Activated CD8-positive, alpha-beta T cell treated with anti-CD3 and anti-CD28 coated beads for 36 hours (primary cell): ENCODE measurements at regions not wholly inside any gene's neighbourhood (a gene's known extent, or its start where the extent isn't known, plus 50 kb on each side); places are given as distances from the start of the nearest gene placed in this dataset.

ENCODE experiments used
- ATAC-seq: fragments of 200-7000 bp; cut with Tn5 transposase; one replicate; pipeline ENCODE4 v1.10.0; 2021; ENCODE audit warnings: mild to moderate bottlenecking, moderate library complexity
- CTCF ChIA-PET: fragments of 350-600 bp; sonication (Branson Sonifier 250); formaldehyde crosslinking; loops from one replicate; lab custom pipeline; 2021; ENCODE audit warnings: antibody characterized with exemption; lab: Charles Lee
- POLR2A ChIA-PET: fragments of 350-600 bp; sonication (Branson Sonifier 250); formaldehyde crosslinking; loops from one replicate; lab custom pipeline; 2021; ENCODE audit warnings: antibody characterized with exemption; lab: Charles Lee
- DNase-seq: peaks from one replicate; pipeline ENCODE4 v3.0.0-alpha.2; 2020
- H3K27ac Mint-ChIP-seq: one replicate; pipeline ENCODE4 v1.8.0; 2021; ENCODE audit warnings: mild to moderate bottlenecking, mixed read lengths
- H3K27me3 Mint-ChIP-seq: one replicate; pipeline ENCODE4 v1.8.0; 2021; ENCODE audit warnings: mixed read lengths
- H3K36me3 Mint-ChIP-seq: one replicate; pipeline ENCODE4 v1.8.0; 2021; ENCODE audit warnings: low read depth, mixed read lengths
- H3K4me1 Mint-ChIP-seq: one replicate; pipeline ENCODE4 v1.8.0; 2021; ENCODE audit warnings: low read depth, mixed read lengths
- H3K4me3 Mint-ChIP-seq: one replicate; pipeline ENCODE4 v1.8.0; 2021; ENCODE audit warnings: mild to moderate bottlenecking, moderate library complexity, mixed read lengths
- H3K9me3 Mint-ChIP-seq: one replicate; pipeline ENCODE4 v1.8.0; 2021; ENCODE audit warnings: mixed read lengths
- intact Hi-C: fragments of 100-400 bp; cut with micrococcal nuclease; formaldehyde crosslinking; loops from one replicate; pipeline ENCODE4 v1.10.0; 2022
- TF ChIP-seq, protein P1 (sequence below): fragments of 200-600 bp; IDR thresholded peaks from one replicate; pipeline ENCODE4 v1.8.0; 2022; ENCODE audit warnings: antibody characterized with exemption, mild to moderate bottlenecking

DNA sequence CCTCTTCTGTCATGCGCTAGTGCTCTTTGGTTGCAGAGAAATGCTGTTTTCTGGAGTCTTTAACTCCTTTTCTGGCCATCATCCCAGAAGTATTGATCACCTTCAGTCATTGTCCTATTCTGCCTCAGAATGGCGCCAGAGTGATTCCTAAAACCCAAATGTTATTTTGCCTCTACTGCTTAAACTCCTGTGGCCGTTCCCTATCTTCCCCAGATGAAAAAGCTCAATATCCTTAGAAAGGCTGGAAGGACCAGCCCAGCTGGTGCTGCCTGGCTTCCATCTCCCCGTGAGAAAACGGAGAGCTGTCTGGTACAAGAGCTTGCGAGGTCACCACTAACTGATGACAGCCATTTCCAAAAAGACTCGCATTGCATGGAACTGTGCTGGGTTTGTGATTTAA, 179.1 kb downstream of the RBM26 start:
- Mint-ChIP-seq H3K27ac (no peak overlapping the region), H3K36me3 (no peaks in the 10 kb centered on the region), H3K9me3 (no peaks in the 10 kb centered on the region), H3K27me3 (peaks cover 8% of the 10 kb centered on the region), H3K4me3 (no peak overlapping the region), H3K4me1 (no peaks in the 10 kb centered on the region)
- DNase-seq = no peak
- intact Hi-C loops = no loop called here
- TF ChIP-seq, protein P1, sequence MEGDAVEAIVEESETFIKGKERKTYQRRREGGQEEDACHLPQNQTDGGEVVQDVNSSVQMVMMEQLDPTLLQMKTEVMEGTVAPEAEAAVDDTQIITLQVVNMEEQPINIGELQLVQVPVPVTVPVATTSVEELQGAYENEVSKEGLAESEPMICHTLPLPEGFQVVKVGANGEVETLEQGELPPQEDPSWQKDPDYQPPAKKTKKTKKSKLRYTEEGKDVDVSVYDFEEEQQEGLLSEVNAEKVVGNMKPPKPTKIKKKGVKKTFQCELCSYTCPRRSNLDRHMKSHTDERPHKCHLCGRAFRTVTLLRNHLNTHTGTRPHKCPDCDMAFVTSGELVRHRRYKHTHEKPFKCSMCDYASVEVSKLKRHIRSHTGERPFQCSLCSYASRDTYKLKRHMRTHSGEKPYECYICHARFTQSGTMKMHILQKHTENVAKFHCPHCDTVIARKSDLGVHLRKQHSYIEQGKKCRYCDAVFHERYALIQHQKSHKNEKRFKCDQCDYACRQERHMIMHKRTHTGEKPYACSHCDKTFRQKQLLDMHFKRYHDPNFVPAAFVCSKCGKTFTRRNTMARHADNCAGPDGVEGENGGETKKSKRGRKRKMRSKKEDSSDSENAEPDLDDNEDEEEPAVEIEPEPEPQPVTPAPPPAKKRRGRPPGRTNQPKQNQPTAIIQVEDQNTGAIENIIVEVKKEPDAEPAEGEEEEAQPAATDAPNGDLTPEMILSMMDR = no peak
- POLR2A ChIA-PET = no interaction called here
- CTCF ChIA-PET = no interaction called here
- ATAC-seq = no peak

DNA sequence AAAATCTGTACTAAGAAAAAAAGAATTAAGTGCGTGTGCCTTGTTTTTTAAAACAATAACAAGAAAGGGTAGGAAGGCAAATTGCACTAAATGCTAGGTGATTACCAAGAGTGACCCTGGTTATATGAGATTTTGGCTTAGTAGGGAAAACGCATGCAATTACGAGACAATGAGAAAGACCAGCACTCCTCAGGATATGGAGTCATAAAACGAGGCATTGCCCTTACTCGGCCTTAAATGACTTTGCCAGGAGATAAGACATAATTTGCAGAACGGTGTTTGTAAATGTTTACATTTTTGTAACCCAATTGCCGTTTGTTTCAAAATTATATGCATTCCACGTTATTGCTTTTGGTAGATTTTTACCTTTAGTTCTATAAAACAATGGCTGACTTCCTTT, 179.8 kb downstream of the RBM26 start:
- H3K36me3 Mint-ChIP-seq = no peaks in the 10 kb centered on the region
- H3K4me3 Mint-ChIP-seq = no peak overlapping the region
- no peak for DNase-seq
- intact Hi-C loops = no loop called here
- H3K27ac Mint-ChIP-seq = no peak overlapping the region
- no peaks in the 10 kb centered on the region for H3K9me3 Mint-ChIP-seq
- ATAC-seq = no peak
- POLR2A ChIA-PET = no interaction called here
- H3K4me1 Mint-ChIP-seq = no peaks in the 10 kb centered on the region
- TF ChIP-seq, protein P1 = no peak
- H3K27me3 Mint-ChIP-seq = peaks cover 8% of the 10 kb centered on the region
- CTCF ChIA-PET = no interaction called here

DNA sequence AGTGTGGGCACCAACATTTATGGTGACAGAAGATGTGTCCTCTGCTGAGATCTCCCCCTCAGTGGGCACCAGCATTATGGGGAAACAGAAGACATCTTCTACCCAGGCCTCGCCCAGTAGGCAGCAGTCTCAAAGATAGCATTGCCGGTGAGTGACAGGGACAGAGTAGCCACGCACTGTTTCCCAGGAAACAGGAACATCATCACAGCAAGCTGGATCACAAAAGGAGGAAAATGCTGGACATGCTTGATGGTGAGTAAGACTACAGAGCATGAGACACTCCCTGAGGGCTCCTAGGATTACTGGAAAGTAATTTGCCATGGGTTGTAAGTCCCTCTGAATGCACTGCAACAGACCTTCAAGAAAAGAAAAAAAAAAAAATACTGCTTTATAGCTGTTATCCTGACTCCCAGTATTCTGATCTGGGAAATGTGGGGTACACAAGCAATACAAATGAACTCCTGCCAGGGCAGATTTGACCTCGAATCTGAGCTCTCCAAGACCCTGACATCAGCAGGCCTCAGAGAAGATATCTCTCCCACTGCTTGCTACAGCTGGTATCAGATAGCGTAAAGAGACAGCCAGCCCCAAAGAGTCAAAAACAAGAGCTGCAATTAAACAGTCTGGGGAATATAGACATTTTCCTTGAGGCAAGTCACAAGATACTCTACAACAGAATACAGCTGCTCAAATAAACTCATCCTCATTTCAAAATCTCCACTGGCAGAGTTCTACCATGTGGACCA, 180.4 kb downstream of the RBM26 start:
- H3K9me3 Mint-ChIP-seq = no peaks in the 10 kb centered on the region
- no peak for ATAC-seq
- ChIA-PET POLR2A (no interaction called here), CTCF (no interaction called here)
- no peak overlapping the region for H3K4me3 Mint-ChIP-seq
- H3K27ac Mint-ChIP-seq = no peak overlapping the region
- TF ChIP-seq, protein P1 = no peak
- no peaks in the 10 kb centered on the region for H3K4me1 Mint-ChIP-seq
- intact Hi-C loops = no loop called here
- no peaks in the 10 kb centered on the region for H3K36me3 Mint-ChIP-seq
- DNase-seq = no peak
- peaks cover 8% of the 10 kb centered on the region for H3K27me3 Mint-ChIP-seq

DNA sequence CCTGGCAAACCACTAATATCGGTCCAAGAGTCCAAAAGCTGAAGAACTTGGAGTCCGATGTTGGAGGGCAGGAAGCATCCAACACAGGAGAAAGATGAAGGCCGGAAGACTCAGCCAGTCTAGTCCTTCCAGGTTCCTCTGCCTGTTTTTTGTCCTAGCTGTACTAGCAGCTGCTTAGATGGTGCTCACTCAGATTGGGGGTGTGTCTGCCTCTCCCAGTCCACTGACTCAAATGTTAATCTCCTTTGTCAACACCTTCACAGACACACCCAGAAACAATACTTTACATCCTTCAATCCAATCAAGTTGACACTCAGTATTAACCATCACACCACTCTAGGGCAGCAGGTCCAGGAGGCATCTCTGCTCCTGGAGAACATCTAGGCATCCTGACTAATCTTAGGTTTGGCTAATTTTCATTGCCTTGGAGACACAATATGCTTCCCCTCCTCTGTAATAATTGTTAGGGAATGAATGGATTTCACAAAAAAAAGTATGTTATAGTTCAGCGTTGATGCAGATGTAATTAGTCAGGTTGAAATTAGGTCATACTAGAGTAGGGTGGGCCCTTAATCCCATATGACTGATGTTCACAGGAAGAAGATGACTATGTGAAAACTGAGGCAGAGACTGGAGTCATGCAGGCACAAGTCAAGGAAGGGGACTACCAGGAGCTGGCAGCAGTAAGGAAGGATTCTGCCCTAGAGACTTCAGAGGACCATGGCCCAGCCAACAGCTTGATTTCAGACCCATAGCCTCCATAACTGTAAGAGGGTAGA, 183.4 kb downstream of the RBM26 start:
- no peak overlapping the region for H3K4me3 Mint-ChIP-seq
- no peaks in the 10 kb centered on the region for H3K9me3 Mint-ChIP-seq
- ChIA-PET CTCF (no interaction called here), POLR2A (no interaction called here)
- intact Hi-C loops = no loop called here
- DNase-seq (no peak), ATAC-seq (no peak)
- H3K36me3 Mint-ChIP-seq = no peaks in the 10 kb centered on the region
- no peaks in the 10 kb centered on the region for H3K4me1 Mint-ChIP-seq
- TF ChIP-seq, protein P1 = no peak
- H3K27me3 Mint-ChIP-seq = peaks cover 12% of the 10 kb centered on the region
- H3K27ac Mint-ChIP-seq = no peak overlapping the region

DNA sequence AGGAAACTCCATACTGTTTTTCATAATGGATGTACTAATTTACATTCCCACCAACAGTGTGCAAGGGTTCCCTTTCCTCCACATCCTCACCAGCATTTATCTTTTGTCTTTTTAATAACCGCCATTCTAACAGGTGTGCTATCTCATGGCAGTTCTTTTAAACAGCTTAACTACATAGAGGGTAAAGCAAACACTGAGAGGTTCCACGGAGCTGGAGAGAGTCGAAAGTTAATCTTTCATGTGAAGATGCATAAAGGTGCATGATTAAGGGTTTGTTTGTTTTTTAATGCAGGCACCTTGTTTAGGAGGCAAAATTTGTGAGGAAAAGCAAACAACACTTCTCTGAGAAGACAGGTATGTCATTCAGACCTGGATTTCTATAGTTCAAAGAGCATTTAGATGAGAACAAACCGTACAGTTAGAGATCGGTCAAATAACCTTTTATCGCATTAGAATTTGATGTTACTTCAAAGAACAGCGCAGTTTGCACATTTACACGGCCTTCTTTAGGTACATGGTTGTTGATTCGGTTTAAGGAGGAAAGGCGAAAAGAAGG, 193.9 kb downstream of the RBM26 start:
- Mint-ChIP-seq H3K27ac (no peak overlapping the region), H3K27me3 (peaks cover 8% of the 10 kb centered on the region), H3K4me1 (no peaks in the 10 kb centered on the region), H3K4me3 (no peak overlapping the region), H3K36me3 (no peaks in the 10 kb centered on the region), H3K9me3 (no peaks in the 10 kb centered on the region)
- intact Hi-C loops = no loop called here
- no peak for DNase-seq
- ATAC-seq = no peak
- ChIA-PET CTCF (no interaction called here), POLR2A (no interaction called here)
- TF ChIP-seq, protein P1 = no peak
